ENCODE measurements at regions not wholly inside any gene's neighbourhood (a gene's known extent, or its start where the extent isn't known, plus 50 kb on each side); places are given as distances from the start of the nearest gene placed in this dataset.

GRCh38 chr20:60310560-60311349 lies 352.5 kb downstream of the CDH26 start:
- TF ChIP-seq SIN3A (IDR thresholded peaks at IDR 0.05; ENCODE audit: borderline replicate concordance, insufficient read depth, low read length) (no peak), TAF1 (IDR thresholded peaks at IDR 0.05; ENCODE audit: borderline replicate concordance, insufficient read depth, low read length) (no peak), REST (IDR thresholded peaks at IDR 0.05; ENCODE audit: insufficient read depth in 1 of 2, low read depth in 2 of 2, low read length in 2 of 2) (no peak), POLR2AphosphoS5 (IDR thresholded peaks at IDR 0.05; ENCODE audit: low read depth, low read length) (no peak), FOXP2 (optimal IDR thresholded peaks at IDR 0.05; ENCODE audit: borderline replicate concordance, extremely low read depth, extremely low read length, insufficient read depth) (no peak)

- TF ChIP-seq POLR2AphosphoS5 (IDR thresholded peaks at IDR 0.05; ENCODE audit: low read depth, low read length), result no peak
- TF ChIP-seq FOXP2 (optimal IDR thresholded peaks at IDR 0.05; ENCODE audit: borderline replicate concordance, extremely low read depth, extremely low read length, insufficient read depth), result no peak
- no peak for TF ChIP-seq TAF1 (IDR thresholded peaks at IDR 0.05; ENCODE audit: borderline replicate concordance, insufficient read depth, low read length)
- TF ChIP-seq SIN3A (IDR thresholded peaks at IDR 0.05; ENCODE audit: borderline replicate concordance, insufficient read depth, low read length), result no peak
- TF ChIP-seq REST (IDR thresholded peaks at IDR 0.05; ENCODE audit: insufficient read depth in 1 of 2, low read depth in 2 of 2, low read length in 2 of 2), result no peak
These were observed 355.0 kb downstream of the CDH26 start for GRCh38 chr20:60313191-60313590.

- TF ChIP-seq TAF1 (IDR thresholded peaks at IDR 0.05; ENCODE audit: borderline replicate concordance, insufficient read depth, low read length), result no peak
- no peak for TF ChIP-seq REST (IDR thresholded peaks at IDR 0.05; ENCODE audit: insufficient read depth in 1 of 2, low read depth in 2 of 2, low read length in 2 of 2)
- TF ChIP-seq SIN3A (IDR thresholded peaks at IDR 0.05; ENCODE audit: borderline replicate concordance, insufficient read depth, low read length), result no peak
- no peak for TF ChIP-seq FOXP2 (optimal IDR thresholded peaks at IDR 0.05; ENCODE audit: borderline replicate concordance, extremely low read depth, extremely low read length, insufficient read depth)
- no peak for TF ChIP-seq POLR2AphosphoS5 (IDR thresholded peaks at IDR 0.05; ENCODE audit: low read depth, low read length)
These were observed 355.4 kb downstream of the CDH26 start for GRCh38 chr20:60313614-60314013.

- no peak for TF ChIP-seq REST (IDR thresholded peaks at IDR 0.05; ENCODE audit: insufficient read depth in 1 of 2, low read depth in 2 of 2, low read length in 2 of 2)
- TF ChIP-seq TAF1 (IDR thresholded peaks at IDR 0.05; ENCODE audit: borderline replicate concordance, insufficient read depth, low read length), result no peak
- TF ChIP-seq SIN3A (IDR thresholded peaks at IDR 0.05; ENCODE audit: borderline replicate concordance, insufficient read depth, low read length), result no peak
- TF ChIP-seq FOXP2 (optimal IDR thresholded peaks at IDR 0.05; ENCODE audit: borderline replicate concordance, extremely low read depth, extremely low read length, insufficient read depth), result no peak
- TF ChIP-seq POLR2AphosphoS5 (IDR thresholded peaks at IDR 0.05; ENCODE audit: low read depth, low read length), result no peak
These were observed 356.5 kb downstream of the CDH26 start for GRCh38 chr20:60314727-60315126.

All from PFSK-1 (cell line).